ENCODE measurements at regions not wholly inside any gene's neighbourhood (a gene's known extent, or its start where the extent isn't known, plus 50 kb on each side); places are given as distances from the start of the nearest gene placed in this dataset.

DNA sequence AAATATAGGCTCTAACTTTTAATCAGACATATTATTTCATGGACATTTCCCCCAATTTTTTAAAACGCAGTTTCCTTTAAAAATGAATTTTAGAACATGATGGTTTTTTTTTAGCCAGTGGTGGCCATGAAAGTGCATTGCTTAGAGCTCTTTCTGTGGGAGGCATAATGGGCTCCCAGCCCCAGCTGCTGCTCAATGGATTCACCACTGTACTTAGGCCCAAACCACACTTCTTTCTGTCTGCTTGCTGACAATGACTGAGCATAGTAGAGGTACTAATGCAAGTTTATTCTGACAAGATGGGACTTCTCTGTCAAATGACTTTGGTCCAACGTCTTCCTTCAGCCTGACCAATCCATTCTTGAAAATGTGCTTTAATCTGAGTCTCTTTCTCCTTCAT, 400.2 kb upstream of the GRIA3 start:
- ATAC-seq (ENCODE audit: insufficient number of reproducible peaks, low FRiP score, low read depth) (no peak), DNase-seq (ENCODE audit: low spot score) (no peak)
- Histone ChIP-seq H3K4me3 (no peak overlapping the region), H3K36me3 (no peaks in the 10 kb centered on the region), H3K27me3 (replicated peaks; ENCODE audit: insufficient read depth) (no peaks in the 10 kb centered on the region), H3K9me3 (no peaks in the 10 kb centered on the region), H3K27ac (no peak overlapping the region), H3K4me1 (ENCODE audit: control insufficient read depth in 1 of 2, low read depth in 2 of 2) (no peaks in the 10 kb centered on the region)
- TF ChIP-seq, protein P1, sequence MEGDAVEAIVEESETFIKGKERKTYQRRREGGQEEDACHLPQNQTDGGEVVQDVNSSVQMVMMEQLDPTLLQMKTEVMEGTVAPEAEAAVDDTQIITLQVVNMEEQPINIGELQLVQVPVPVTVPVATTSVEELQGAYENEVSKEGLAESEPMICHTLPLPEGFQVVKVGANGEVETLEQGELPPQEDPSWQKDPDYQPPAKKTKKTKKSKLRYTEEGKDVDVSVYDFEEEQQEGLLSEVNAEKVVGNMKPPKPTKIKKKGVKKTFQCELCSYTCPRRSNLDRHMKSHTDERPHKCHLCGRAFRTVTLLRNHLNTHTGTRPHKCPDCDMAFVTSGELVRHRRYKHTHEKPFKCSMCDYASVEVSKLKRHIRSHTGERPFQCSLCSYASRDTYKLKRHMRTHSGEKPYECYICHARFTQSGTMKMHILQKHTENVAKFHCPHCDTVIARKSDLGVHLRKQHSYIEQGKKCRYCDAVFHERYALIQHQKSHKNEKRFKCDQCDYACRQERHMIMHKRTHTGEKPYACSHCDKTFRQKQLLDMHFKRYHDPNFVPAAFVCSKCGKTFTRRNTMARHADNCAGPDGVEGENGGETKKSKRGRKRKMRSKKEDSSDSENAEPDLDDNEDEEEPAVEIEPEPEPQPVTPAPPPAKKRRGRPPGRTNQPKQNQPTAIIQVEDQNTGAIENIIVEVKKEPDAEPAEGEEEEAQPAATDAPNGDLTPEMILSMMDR (IDR thresholded peaks at IDR 0.05), result no peak

DNA sequence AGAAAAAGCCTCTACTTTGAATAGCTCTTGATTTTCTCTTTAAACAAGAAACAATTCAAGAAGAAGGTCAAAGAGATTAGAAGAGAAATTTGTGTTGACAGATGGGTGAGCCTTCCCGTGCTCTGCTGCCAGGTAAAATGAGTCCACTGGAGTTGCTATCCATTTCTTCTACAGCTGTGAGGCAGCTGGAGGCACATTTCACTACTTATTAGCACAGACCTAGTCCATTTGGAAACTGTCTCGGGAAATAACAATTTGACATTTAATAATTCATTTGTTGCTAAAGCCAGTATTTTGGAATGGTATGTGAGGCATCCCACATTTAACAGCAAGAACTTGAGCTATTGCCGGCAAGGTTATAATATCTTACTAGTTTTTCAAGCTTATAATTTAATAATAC, 396.8 kb upstream of the GRIA3 start:
- Histone ChIP-seq H3K4me1 (ENCODE audit: control insufficient read depth in 1 of 2, low read depth in 2 of 2) (no peaks in the 10 kb centered on the region), H3K27ac (no peak overlapping the region), H3K4me3 (no peak overlapping the region), H3K9me3 (no peaks in the 10 kb centered on the region), H3K27me3 (replicated peaks; ENCODE audit: insufficient read depth) (no peaks in the 10 kb centered on the region), H3K36me3 (no peaks in the 10 kb centered on the region)
- TF ChIP-seq, protein P1 (IDR thresholded peaks at IDR 0.05), result no peak
- DNase-seq (ENCODE audit: low spot score), result no peak
- ATAC-seq (ENCODE audit: insufficient number of reproducible peaks, low FRiP score, low read depth), result no peak

DNA sequence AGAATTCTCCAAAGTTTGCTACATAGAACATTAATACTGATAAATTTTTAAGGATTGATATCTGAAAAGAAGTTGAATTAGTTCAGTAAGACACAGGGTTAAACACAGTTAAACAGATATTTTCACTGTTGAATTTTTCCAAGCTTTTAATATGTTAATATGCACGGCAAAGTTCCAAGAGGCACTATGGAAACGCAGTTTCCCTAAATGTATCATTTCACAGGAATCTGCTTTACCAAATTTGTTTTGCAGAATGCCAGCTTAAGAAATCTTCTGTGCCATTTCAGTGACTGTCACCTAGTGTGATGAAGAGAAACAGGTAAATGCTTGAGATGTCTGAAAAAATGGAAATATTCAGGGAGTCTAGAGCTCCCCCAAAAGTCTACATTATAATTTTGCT, 395.9 kb upstream of the GRIA3 start:
- Histone ChIP-seq H3K27me3 (replicated peaks; ENCODE audit: insufficient read depth) (no peaks in the 10 kb centered on the region), H3K36me3 (no peaks in the 10 kb centered on the region), H3K9me3 (no peaks in the 10 kb centered on the region), H3K27ac (no peak overlapping the region), H3K4me1 (ENCODE audit: control insufficient read depth in 1 of 2, low read depth in 2 of 2) (no peaks in the 10 kb centered on the region), H3K4me3 (no peak overlapping the region)
- TF ChIP-seq, protein P1 (IDR thresholded peaks at IDR 0.05), result no peak
- DNase-seq (ENCODE audit: low spot score), result no peak
- no peak for ATAC-seq (ENCODE audit: insufficient number of reproducible peaks, low FRiP score, low read depth)

DNA sequence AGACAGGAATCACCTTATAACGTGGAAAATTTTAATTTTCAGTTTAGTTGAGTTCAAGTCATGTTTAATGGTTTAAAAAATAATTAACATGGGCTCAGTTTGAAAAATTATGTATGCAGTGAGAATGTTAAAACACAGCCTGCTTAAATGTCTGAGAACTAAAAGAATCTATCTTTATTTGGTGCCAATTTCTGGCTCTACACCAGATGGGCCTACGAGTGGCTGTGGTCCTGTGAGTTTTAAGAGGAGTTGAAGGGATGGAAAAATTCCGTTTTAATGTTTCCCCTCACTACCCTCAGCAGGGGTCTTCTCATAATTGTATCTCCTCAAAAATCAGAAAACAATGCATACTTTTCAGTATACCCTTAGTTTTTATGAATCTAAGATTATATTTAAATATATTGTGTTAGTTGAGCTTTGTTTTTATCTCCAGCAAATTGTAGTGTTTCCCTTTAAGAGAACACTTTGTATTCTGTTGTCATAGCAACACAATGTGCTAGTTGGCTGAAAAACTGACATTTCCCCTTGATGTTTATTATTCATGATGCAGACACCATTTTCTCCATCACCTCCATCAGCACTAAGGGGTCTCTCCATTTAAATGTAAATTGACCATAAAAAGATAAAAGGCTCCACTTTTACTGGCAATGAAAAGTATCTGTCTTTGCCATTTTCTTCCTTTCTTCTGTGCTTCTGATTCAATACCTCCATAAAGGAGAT, 393.5 kb upstream of the GRIA3 start:
- H3K4me1 ChIP-seq (ENCODE audit: control insufficient read depth in 1 of 2, low read depth in 2 of 2), result no peaks in the 10 kb centered on the region
- TF ChIP-seq, protein P1 (IDR thresholded peaks at IDR 0.05), result no peak
- ATAC-seq (ENCODE audit: insufficient number of reproducible peaks, low FRiP score, low read depth) (no peak), DNase-seq (ENCODE audit: low spot score) (no peak)
- H3K4me3 ChIP-seq, result no peak overlapping the region
- no peaks in the 10 kb centered on the region for H3K36me3 ChIP-seq
- no peak overlapping the region for H3K27ac ChIP-seq
- H3K27me3 ChIP-seq (replicated peaks; ENCODE audit: insufficient read depth), result no peaks in the 10 kb centered on the region
- H3K9me3 ChIP-seq, result no peaks in the 10 kb centered on the region

DNA sequence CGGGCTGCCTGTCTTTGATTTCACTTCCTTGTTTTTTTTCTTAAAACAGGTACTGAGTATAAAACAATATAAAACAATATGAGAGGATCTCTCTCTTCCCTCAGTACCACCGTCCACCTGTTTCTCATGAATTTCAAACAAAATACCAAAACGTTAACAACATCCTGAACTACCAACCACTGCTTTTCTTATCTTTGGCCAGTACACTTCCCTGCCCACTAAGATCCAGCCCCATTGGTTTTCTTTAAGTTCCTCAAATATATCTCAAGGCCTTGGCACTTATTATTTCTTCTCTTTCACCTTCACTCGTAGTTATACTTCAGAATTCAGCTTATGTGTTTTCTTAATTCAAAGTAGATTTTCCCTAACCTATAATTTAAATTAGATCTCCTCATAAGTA, 370.2 kb upstream of the GRIA3 start:
- no peak for ATAC-seq (ENCODE audit: insufficient number of reproducible peaks, low FRiP score, low read depth)
- no peaks in the 10 kb centered on the region for H3K27me3 ChIP-seq (replicated peaks; ENCODE audit: insufficient read depth)
- H3K27ac ChIP-seq, result no peak overlapping the region
- H3K9me3 ChIP-seq, result no peaks in the 10 kb centered on the region
- no peaks in the 10 kb centered on the region for H3K36me3 ChIP-seq
- TF ChIP-seq, protein P1 (IDR thresholded peaks at IDR 0.05), result no peak
- H3K4me3 ChIP-seq, result no peak overlapping the region
- DNase-seq (ENCODE audit: low spot score), result no peak
- H3K4me1 ChIP-seq (ENCODE audit: control insufficient read depth in 1 of 2, low read depth in 2 of 2), result no peaks in the 10 kb centered on the region
